ENCODE measurements at regions not wholly inside any gene's neighbourhood (a gene's known extent, or its start where the extent isn't known, plus 50 kb on each side); places are given as distances from the start of the nearest gene placed in this dataset.

GRCh38 chr9:19931098-19931890 lies 142.5 kb upstream of the SLC24A2 start:
- H3K27ac ChIP-seq, result no peak overlapping the region
- H3K27me3 ChIP-seq (replicated peaks; ENCODE audit: insufficient read depth), result no peaks in the 10 kb centered on the region
- TF ChIP-seq POLR2A (IDR thresholded peaks at IDR 0.05), result no peak
- no peak for TF ChIP-seq CTCF (IDR thresholded peaks at IDR 0.05)
- TF ChIP-seq POLR2AphosphoS5 (IDR thresholded peaks at IDR 0.05), result no peak
- H3K4me1 ChIP-seq (replicated peaks), result no peaks in the 10 kb centered on the region
- intact Hi-C loops (cut with DNase I), result no loop called here
- H3K9me3 ChIP-seq, result no peaks in the 10 kb centered on the region
- DNase-seq (ENCODE audit: low spot score), result no peak
- no peaks in the 10 kb centered on the region for H3K36me3 ChIP-seq
- no peak overlapping the region for H3K4me3 ChIP-seq

- WGBS, result 94% methylated on average over 6 of the region's 6 CpGs
- Histone ChIP-seq H3K4me3 (no peak overlapping the region), H3K4me1 (replicated peaks) (no peaks in the 10 kb centered on the region), H3K27me3 (replicated peaks; ENCODE audit: insufficient read depth) (no peaks in the 10 kb centered on the region), H3K36me3 (no peaks in the 10 kb centered on the region), H3K9me3 (no peaks in the 10 kb centered on the region), H3K27ac (no peak overlapping the region)
- intact Hi-C loops (cut with DNase I), result loop anchor here (2.0 to 10.0 kb wide), 4 partner anchors 427 to 1183 kb away; partner anchors contain the start of gene MLLT3
- no peak for DNase-seq (ENCODE audit: low spot score)
- TF ChIP-seq CTCF (IDR thresholded peaks at IDR 0.05) (no peak), POLR2AphosphoS5 (IDR thresholded peaks at IDR 0.05) (no peak), POLR2A (IDR thresholded peaks at IDR 0.05) (no peak)
Measured at GRCh38 chr9:19927560-19927959, 138.7 kb upstream of the SLC24A2 start.

GRCh38 chr9:19926774-19927173 lies 137.9 kb upstream of the SLC24A2 start:
- Histone ChIP-seq H3K27ac (no peak overlapping the region), H3K36me3 (no peaks in the 10 kb centered on the region), H3K4me3 (no peak overlapping the region), H3K9me3 (no peaks in the 10 kb centered on the region), H3K27me3 (replicated peaks; ENCODE audit: insufficient read depth) (no peaks in the 10 kb centered on the region), H3K4me1 (replicated peaks) (no peaks in the 10 kb centered on the region)
- no peak for DNase-seq (ENCODE audit: low spot score)
- TF ChIP-seq POLR2A (IDR thresholded peaks at IDR 0.05) (no peak), CTCF (IDR thresholded peaks at IDR 0.05) (no peak), POLR2AphosphoS5 (IDR thresholded peaks at IDR 0.05) (no peak)
- 84% methylated on average over 7 of the region's 7 CpGs for WGBS
- intact Hi-C loops (cut with DNase I), result loop anchor here (2.0 to 10.0 kb wide), 4 partner anchors 428 to 1184 kb away; partner anchors contain the start of gene MLLT3

- intact Hi-C loops (cut with DNase I), result loop anchor here (2.0 to 10.0 kb wide), 4 partner anchors 429 to 1185 kb away; partner anchors contain the start of gene MLLT3
- peak; percentile 67 for DNase-seq (ENCODE audit: low spot score)
- peak overlapping the region; percentile 23 to 27 for H3K4me3 ChIP-seq
- no peaks in the 10 kb centered on the region for H3K36me3 ChIP-seq
- H3K27ac ChIP-seq, result peak overlapping the region in 1 of 2 donors; percentile 26
- no peaks in the 10 kb centered on the region for H3K4me1 ChIP-seq (replicated peaks)
- H3K27me3 ChIP-seq (replicated peaks; ENCODE audit: insufficient read depth), result no peaks in the 10 kb centered on the region
- WGBS, result 2% methylated on average over 20 of the region's 20 CpGs
- TF ChIP-seq POLR2A (IDR thresholded peaks at IDR 0.05) (no peak), POLR2AphosphoS5 (IDR thresholded peaks at IDR 0.05) (peak; percentile 53), CTCF (IDR thresholded peaks at IDR 0.05) (peak; percentile 88 to 94 (median 92))
- no peaks in the 10 kb centered on the region for H3K9me3 ChIP-seq
Measured at GRCh38 chr9:19925674-19926503, 137.1 kb upstream of the SLC24A2 start.

Measured in prostate gland (tissue), 2 donors.